ENCODE measurements at regions not wholly inside any gene's neighbourhood (a gene's known extent, or its start where the extent isn't known, plus 50 kb on each side); places are given as distances from the start of the nearest gene placed in this dataset.
"Not testable (repeated sequence)": the region's sequence is repeated elsewhere in the genome, so short reads cannot be mapped to it uniquely, and the experiment has no call there.

DNA sequence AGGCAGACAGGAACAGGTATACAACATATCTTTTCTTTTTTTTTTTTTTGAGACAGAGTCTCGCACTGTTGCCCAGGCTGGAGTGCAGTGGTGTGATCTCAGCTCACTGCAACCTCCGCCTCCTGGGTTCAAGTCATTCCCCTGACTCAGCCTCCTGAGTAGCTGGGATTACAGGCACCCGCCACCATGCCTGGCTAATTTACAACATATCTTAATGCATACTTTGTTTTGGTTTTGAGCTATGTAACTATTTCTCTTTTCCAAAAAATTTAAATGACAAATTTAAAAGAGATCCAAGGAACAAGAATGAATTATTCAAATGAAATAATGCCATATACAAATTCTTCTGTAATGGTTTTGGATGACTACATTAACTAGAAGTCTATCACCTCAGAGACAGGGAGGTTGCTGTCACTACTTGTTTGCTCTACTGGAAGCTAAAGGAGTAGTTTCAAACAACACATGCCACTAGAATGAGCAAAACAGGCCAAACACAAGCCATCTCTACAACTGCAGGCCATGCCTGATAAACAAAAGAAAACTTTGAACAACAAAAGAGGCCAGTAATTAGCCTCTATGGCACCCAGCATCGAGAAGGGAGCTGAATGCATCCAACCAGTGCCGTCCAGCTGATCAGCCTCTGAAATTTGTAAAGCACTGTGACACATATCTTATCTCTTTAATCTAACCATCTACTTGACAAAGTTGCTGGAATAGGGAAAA is 133.6 kb upstream of the VOPP1 start:
- not testable (repeated sequence) for DNase-seq (ENCODE audit: low read depth in 4 of 4, low spot score in 2 of 4)

DNA sequence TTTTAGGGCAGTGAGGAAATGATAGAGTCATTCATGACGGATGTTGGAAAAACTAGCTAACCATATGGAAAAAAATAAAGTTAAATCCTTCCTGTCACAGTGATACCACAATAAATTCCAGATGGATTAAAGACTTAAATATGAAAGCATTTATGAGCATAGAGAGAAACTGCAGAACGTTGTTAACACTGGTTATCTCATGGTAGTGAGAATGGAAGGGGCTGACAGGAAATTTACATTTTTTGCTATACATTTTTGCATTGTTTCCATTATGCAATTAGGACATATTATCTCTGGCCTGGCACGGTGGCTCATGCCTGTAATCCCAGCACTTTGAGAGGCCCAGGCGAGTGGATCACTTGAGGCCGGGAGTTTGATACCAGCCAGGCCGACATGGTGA is 130.5 kb upstream of the VOPP1 start:
- DNase-seq (ENCODE audit: low read depth in 4 of 4, low spot score in 2 of 4) = not testable (repeated sequence)

DNA sequence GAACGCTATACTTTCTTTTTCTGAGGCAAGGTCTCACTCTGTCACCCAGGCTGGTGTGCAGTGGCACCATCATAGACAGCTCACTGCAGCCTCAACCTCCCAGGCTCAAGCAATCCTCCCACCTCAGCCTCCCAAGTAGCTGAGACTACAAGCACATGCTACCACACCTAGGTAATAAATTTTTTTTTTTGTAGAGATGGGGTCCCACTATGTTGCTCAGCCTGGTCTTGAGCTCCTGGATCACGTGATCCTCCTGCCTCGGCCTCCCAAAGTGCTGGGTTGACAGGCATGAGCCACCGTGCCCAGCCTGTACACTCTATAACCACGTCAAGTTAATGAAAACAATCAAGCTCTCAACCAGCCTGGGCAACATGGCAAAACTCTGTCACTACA is 127.1 kb upstream of the VOPP1 start:
- not testable (repeated sequence) for DNase-seq (ENCODE audit: low read depth in 4 of 4, low spot score in 2 of 4)

DNA sequence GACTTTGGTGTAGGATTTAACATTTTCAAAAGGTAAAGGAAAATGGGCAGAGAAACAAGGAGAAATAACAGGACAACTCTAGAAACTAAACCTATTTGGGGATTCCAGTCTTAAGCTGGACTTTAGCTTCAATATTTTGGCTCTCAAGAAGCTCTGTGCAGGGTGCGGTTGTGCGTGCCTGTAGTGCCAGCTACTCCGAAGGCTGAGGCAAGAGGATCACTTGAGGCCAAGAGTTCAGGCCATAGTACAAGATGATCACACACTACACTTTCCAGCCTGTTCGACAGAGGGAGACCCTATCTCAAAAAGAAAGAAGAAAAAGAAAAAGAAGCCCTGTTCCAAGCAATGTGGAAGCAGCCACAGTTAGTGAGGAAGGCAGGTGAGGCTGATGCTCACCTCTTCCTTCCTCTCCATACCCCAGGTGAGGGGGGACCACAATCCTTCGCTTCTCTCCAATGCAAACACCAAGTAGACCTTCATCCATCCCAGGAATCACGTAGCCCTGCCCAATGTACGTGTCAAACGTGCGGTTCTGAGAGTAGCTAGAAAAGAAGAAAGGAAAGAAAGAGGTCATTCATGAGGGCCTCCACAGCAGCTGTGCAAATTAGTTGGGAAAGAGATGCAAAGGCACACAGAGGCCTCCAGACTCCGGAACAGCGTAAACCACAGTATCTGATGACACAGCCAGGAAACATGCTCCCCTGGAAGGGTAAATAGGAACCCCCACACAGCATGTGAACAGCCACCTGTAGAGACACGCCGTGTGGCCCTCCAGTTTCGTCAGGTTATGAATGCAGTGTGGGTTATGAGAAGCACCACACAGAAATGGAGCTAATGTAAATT is 126.5 kb upstream of the VOPP1 start:
- DNase-seq (ENCODE audit: low read depth in 4 of 4, low spot score in 2 of 4) = not testable (repeated sequence)

DNA sequence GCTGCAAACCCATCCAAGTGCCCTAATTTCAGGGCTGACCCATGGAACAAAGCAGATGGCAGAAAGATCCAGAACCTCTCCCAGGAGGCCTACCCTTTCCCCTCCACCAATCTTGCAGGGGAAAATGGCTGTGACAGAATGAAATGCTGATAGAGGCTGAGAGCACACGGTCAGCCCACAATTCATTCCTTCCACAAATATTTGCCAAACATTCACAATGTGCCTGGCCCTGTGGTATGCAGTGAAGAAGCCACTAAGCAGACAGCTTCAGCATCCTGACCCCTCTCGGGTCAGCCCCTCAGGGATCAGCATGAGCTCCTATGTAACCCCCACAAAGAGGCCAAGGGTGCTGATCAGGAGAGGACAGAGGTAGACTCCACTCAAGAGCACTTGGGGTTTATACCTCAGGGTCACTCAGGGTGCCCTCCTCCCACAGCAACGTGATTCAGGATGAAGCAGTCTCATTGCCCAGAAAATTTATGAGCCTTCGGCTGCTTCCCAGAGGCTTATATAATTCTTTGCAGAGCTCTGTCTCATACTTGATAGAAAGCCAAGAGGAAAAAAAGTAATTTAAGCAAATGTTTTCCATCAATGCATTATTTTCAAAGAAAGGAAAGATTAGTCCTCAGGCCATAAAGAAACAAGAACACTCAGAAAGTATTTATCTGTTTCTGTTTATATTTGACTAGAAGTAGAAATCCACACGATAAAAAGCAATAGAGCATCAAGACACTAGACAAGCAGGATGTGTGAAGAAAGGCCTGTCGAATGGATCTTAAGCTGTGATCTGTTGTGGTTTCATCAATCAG is 123.8 kb upstream of the VOPP1 start:
- peak in 1 of 4 donors; percentile 41 for DNase-seq (ENCODE audit: low read depth in 4 of 4, low spot score in 2 of 4)

DNA sequence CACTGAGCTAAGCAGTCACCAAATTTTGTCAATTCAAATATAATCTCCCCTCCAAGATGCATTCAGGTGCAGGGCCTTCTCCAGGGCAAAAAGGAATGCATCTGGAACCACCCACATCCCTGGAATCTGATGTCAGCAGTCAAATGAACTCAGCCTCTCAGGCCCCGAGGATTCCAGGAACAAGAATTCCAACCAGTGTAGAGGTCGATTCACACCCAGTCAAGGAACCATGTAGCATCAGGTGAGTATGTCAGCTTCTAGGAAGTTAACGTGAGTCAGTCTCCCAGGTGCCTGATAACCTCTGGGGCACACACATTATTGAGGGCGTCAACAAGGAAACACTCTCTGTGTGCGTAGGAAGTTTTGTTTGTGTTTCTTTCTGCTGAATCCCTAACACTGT is 122.2 kb upstream of the VOPP1 start:
- not testable (repeated sequence) for DNase-seq (ENCODE audit: low read depth in 4 of 4, low spot score in 2 of 4)

DNA sequence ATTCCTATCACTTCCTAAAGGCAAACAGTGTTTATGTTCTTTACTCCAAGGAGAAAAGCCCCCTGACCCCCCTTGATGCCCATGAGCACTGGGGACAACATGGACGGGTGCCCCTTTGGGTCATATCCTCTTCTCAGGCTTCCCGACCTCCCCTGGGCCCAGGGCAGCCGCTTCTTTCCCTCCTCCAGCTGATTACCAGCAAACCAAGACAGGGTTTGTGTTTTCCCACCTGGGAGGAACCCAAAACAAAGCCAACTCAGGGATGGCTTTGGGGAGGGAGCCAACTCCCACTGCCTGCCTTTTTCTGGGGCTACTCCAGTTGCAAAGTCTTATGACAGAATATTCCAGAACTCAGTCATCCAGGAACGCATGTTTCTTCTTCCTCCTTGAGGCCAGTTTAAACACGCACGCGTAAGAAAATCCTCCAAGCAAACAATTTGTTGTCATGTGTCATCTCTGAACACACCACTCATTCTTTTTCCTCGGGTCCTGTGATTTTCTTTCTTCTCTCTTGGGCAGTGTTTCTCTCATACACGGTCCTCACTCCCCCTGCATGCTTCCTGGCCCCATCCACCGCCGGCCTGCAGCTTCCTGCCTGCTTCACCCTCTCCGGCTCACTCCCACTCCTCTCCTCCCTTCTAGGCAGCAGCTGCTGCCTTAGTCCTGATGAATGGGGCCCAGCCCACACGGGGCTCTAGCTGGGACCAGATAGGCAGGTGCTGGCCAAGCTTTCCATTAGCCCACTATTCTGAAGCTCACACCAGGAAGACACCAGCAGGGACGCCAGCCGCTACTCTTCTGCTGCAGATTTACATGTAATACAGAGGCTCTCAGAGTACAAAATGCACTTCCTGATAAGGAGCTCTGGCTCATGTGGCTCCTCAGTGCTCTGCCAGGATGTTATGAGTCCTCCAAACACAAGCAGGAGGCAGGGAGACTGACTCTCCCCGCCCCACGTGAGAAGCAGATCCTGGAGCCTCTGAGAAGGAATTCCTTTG is 116.7 kb upstream of the VOPP1 start:
- DNase-seq (ENCODE audit: low read depth in 4 of 4, low spot score in 2 of 4) = peak in 1 of 4 donors; percentile 43

DNA sequence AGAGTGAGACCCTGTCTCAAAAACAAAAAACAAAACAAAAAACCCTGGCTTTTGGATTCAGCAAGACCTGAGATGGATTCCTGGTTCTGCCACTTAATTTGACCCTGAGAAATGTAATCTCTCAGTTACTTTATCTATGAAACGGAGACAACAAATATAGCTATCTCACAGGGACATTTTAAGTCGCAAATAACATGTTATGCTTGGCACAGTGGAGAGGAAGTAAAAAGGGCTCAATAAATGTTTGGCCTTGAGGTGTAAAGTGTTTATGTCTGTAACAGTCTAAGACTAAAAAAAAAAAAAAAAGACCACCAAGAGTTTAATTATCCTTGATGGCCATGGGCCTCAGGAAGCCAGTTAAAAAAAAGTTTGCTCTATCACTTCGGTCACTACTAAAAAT is 116.0 kb upstream of the VOPP1 start:
- DNase-seq (ENCODE audit: low read depth in 4 of 4, low spot score in 2 of 4) = not testable (repeated sequence)

DNA sequence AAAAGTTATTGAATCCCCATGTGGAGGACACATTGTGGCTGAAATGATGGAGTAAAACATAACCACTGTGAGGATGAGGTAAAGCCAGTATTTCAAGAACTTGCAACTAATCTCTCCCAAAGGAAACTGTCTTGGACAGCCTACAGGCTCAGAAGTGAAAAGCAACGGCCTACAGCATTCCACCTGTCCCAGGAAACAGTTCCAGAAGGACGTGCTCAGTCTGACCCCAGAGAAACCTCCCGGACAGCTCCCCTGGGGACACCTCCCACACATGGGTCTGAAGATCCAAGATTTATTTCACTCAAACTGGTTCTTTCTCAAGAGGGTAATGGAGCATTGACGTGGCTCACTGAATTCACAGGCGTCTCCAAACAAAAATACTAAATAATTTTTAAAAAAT is 115.0 kb upstream of the VOPP1 start:
- not testable (repeated sequence) for DNase-seq (ENCODE audit: low read depth in 4 of 4, low spot score in 2 of 4)

DNA sequence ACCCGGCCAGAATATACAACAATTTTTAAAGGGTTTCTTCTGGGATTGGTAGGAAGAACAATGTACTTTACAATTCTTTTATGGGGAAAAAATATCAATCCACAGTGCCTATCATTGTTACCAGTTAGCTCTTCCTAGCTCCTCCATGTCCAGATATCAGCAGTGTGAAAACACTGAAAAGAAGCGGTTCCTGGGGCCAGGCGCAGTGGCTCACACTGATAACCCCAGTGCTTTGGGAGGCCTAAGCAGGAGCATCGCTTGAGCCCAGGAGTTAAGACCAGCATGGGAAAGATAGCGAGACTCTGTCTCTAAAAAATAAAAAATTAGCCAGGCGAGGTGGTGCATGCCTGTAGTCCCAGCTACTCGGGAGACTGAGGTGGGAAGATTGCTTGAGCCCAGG is 114.5 kb upstream of the VOPP1 start:
- not testable (repeated sequence) for DNase-seq (ENCODE audit: low read depth in 4 of 4, low spot score in 2 of 4)

DNA sequence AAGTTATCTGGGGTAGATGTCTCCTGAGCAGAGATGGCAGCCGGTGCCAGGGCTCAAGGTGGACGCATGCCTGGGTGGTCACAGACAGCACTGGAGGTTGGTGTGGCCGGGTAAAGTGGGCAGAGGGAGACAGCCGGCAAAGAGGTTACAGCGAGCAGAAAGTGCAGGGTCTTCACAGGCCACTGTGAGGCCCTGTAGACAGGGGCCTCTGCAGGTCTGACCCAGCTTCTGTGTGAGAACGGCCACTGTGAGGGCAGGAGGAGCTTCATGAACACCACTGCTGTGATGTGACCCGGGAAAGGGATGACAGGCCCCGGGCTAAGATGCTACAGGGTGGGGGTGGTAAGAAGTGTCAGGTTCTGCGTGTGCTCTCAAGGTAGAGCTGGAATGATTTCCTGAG is 111.2 kb upstream of the VOPP1 start:
- not testable (repeated sequence) for DNase-seq (ENCODE audit: low read depth in 4 of 4, low spot score in 2 of 4)

DNA sequence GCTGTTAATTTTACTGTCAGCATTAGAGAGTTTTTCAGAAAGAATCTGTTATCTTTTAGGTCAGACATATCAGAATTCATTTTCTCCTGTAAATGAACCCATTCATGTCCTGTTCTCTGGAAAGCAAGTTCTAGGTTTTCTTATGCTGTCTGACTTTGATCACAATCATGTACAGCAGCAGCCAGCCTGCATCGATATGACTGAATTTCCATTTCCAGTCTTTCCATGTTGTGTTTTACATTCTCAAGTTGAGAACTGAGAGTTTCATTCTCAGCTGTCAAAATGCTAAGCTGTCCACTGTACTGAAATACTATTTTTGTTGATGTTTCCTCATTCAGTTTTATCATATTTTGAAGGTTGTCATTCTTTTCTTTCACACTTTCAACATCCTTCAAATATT is 103.3 kb upstream of the VOPP1 start:
- not testable (repeated sequence) for DNase-seq (ENCODE audit: low read depth in 4 of 4, low spot score in 2 of 4)

DNA sequence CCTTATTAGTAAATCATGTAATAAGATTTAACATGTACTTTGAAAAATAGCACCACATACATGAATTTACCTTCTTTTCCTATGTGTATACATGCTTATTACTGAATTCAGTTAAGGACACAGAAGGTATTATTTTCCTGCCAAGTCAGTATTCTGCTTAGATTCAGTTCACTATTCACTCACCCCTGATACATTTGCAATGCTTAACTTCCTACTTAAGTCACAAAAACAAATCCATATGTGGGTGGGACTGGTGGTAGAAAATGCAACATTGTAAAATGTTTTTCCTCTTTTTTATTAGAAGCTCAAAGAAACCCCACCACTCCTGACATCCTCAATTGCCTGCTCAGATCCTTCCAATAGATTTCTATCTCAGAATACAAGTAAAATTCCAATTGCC is 101.2 kb upstream of the VOPP1 start:
- DNase-seq (ENCODE audit: low read depth in 4 of 4, low spot score in 2 of 4) = not testable (repeated sequence)

DNA sequence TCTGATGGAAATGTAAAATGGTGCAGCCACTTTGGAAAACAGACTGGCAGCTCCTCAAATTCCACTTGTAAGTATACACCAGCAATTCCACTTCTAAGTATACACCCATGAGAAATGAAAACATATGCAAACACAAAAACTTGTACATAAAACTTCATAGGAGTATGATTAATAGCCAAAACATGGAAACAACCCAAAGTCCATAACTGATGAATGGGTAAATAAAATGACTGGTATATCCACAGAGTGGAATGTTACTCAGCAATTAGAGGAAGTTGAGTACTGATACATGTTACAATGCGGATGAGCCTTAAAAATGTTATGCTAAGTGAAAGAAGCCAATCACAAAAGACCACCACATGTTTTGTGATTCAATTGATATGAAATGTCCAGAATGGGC is 99.8 kb upstream of the VOPP1 start:
- DNase-seq (ENCODE audit: low read depth in 4 of 4, low spot score in 2 of 4) = not testable (repeated sequence)

DNA sequence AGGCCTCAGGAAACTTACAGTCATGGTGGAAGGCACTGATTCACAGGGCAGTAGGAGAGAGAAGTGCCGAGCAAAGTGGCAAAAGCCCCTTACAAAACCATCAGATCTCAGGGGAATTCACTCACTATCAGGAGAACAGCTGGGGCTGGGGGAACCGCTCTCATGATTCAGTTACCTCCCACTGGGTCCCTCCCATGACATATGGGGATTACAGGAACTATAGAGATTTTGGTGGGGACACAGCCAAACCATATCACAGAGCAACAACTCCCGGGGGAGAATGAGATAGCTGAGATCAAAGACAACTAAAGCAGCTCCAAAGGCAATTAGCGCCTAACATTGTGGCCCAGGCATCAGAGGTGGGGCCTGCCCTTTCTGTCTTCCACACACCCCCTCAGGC is 85.4 kb upstream of the VOPP1 start:
- DNase-seq (ENCODE audit: low read depth in 4 of 4, low spot score in 2 of 4) = no peak

DNA sequence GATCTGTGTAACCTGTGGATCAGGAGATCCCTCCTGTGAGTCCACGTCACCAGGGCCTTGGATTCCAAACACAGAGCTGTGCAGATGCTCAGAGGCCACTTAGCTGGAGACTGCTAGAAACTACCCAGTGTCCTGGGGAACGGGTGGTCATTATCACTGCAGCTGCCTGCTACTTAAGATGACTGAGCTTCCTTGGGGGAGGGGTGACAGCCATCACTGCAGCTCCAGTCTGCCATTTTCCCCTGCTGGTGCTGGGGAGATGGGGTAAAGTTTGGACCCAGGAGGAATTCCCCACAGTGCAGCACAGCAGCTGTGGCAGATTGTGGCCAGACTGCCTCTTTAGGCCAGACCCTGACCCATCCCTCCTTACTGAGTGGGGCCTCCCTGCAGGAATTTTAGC is 78.8 kb upstream of the VOPP1 start:
- no peak for DNase-seq (ENCODE audit: low read depth in 4 of 4, low spot score in 2 of 4)

DNA sequence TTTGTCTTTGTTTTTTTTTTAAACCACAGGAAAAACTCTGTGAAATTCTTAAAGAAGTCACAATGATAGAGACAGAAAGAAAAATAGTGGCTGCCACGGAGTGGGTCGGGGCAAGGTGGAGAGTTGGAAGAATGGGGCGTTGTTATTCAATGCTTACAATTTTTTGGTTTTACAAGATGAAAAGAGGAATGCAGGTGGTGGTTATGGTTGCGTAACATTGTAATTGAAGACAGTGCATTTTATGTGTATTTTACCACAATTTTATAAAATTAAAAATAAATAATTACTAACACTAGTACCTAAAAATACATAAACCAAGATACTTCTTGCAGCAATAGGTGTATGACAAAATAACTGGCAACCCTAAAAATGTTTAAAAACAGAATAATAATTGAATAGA is 76.9 kb upstream of the VOPP1 start:
- DNase-seq (ENCODE audit: low read depth in 4 of 4, low spot score in 2 of 4) = no peak

DNA sequence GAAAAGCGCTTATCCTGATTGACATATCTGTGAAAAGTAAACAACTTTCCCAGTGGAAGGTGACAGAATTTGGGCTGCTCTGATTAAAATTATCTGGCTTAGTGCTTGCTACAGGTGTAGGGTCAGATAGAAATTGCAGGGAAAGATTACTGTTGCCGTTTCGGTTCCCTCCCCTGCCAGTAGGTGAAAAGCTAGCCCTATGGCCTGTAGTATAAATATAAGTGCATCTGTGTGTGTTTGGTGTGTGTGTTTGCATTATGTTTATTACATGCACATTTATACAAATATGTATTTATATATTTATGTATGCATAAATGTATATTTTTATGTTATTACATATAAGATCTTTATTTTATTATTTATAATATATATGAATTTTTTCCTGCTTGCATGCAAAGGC is 72.3 kb upstream of the VOPP1 start:
- DNase-seq (ENCODE audit: low read depth in 4 of 4, low spot score in 2 of 4) = no peak

DNA sequence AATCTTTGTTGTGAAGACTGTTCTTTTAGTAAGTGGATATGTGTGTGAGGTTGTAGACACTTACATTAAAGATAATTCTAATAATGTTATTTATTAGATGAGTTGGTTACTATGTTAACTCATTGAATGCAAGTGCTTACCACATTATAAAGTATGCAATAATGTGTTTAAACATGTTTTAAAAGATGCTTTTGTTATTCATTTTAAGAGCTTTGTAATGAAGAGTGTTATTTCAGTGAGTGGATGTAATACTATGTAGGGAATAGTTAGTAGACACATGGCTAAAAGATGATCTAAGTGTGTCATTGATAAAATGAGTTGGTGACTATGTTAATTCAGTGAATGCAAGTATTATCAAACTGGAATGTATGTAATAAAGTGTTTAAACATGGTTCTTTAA is 70.0 kb upstream of the VOPP1 start:
- DNase-seq (ENCODE audit: low read depth in 4 of 4, low spot score in 2 of 4) = no peak

DNA sequence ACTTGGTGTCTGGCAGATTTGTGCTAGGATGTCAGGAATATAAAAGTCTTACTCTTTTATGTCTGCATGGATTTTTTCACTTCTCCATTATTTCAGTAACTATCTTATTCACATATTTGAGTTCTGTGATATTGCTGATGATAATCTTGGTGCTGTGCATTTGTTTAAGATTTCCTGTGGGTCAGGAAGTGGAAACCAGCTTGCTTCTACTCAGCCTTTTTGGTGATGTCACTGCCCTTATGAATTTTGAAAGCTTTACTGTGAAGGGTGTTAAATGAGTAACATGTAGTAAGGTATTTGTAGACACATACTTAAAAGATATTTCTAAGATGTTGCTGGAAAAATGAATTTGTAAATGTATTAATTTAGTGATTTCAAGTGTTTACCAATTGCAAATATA is 69.5 kb upstream of the VOPP1 start:
- no peak for DNase-seq (ENCODE audit: low read depth in 4 of 4, low spot score in 2 of 4)

Data from left renal cortex interstitium (tissue), 4 donors.